ENCODE measurements at regions not wholly inside any gene's neighbourhood (a gene's known extent, or its start where the extent isn't known, plus 50 kb on each side); places are given as distances from the start of the nearest gene placed in this dataset.

- no peak for DNase-seq
Observed at GRCh38 chr15:25051399-25052154, 96.8 kb downstream of the SNRPN start.

- DNase-seq: no peak
Observed at GRCh38 chr15:25052191-25052999, 97.6 kb downstream of the SNRPN start.

GRCh38 chr15:25053000-25053815, 98.4 kb downstream of the SNRPN start:
- DNase-seq: no peak

- DNase-seq: no peak
Observed at GRCh38 chr15:25054329-25054728, 99.5 kb downstream of the SNRPN start.

- DNase-seq: no peak
Observed at GRCh38 chr15:25054943-25055342, 100.2 kb downstream of the SNRPN start.

- no peak for DNase-seq
Observed at GRCh38 chr15:25055356-25056068, 100.7 kb downstream of the SNRPN start.

GRCh38 chr15:25056484-25057425, 102.0 kb downstream of the SNRPN start:
- no peak for DNase-seq

- no peak for DNase-seq
Observed at GRCh38 chr15:25057574-25057973, 102.8 kb downstream of the SNRPN start.

- DNase-seq: no peak
Observed at GRCh38 chr15:25058080-25058785, 103.4 kb downstream of the SNRPN start.

GRCh38 chr15:25059698-25060471, 105.1 kb downstream of the SNRPN start:
- DNase-seq: no peak

- DNase-seq: no peak
Observed at GRCh38 chr15:25060472-25060803, 105.7 kb downstream of the SNRPN start.

GRCh38 chr15:25060996-25061620, 106.3 kb downstream of the SNRPN start:
- no peak for DNase-seq

GRCh38 chr15:25061808-25062550, 107.2 kb downstream of the SNRPN start:
- DNase-seq: no peak

GRCh38 chr15:25062551-25063430, 108.0 kb downstream of the SNRPN start:
- no peak for DNase-seq

- DNase-seq: no peak
Observed at GRCh38 chr15:25065286-25065685, 110.5 kb downstream of the SNRPN start.

GRCh38 chr15:25065876-25066275, 111.1 kb downstream of the SNRPN start:
- no peak for DNase-seq

- no peak for DNase-seq
Observed at GRCh38 chr15:25066708-25067107, 111.9 kb downstream of the SNRPN start.

Measured in eye (tissue), 1 donor.